ENCODE measurements at regions not wholly inside any gene's neighbourhood (a gene's known extent, or its start where the extent isn't known, plus 50 kb on each side); places are given as distances from the start of the nearest gene placed in this dataset.

- no peak overlapping the region for H3K27ac ChIP-seq (ENCODE audit: insufficient read length, low read depth, low read length)
- no peaks in the 10 kb centered on the region for H3K9me3 ChIP-seq (ENCODE audit: control insufficient read depth, low read depth, low read length)
- no peaks in the 10 kb centered on the region for H3K23me2 ChIP-seq (ENCODE audit: insufficient read length, low read depth, low read length, poor library complexity, severe bottlenecking)
- no peak overlapping the region for H2BK20ac ChIP-seq (ENCODE audit: low read depth, low read length, poor library complexity, severe bottlenecking)
- no peak overlapping the region for H3K56ac ChIP-seq (ENCODE audit: insufficient read length, low read depth, low read length)
- WGBS (ENCODE audit: extremely low coverage, insufficient read length, low lambda C conversion rate), result no CpG with 5 or more reads among the region's 5 CpGs
- no peaks in the 10 kb centered on the region; the same call in none of the 2 replicates for H3K4me1 ChIP-seq (ENCODE audit: insufficient read depth, low read length)
- H4K8ac ChIP-seq (replicated peaks; ENCODE audit: insufficient read length, low read depth, low read length), result no peak overlapping the region
- Mint-ChIP-seq H3K9me3 (no peaks in the 10 kb centered on the region), H3K27ac (no peak overlapping the region), H3K4me3 (no peak overlapping the region), H3K27me3 (ENCODE audit: low read depth) (no peaks in the 10 kb centered on the region), H3K4me1 (peaks cover 5 to 6% of the 10 kb centered on the region in 2 experiments), H3K36me3 (ENCODE audit: insufficient read depth in 1 of 3, low read depth in 3 of 3) (no peaks in the 10 kb centered on the region; a peak in 1 of 7 replicates)
- H3K27me3 ChIP-seq (ENCODE audit: insufficient read depth, low read length), result no peaks in the 10 kb centered on the region
- no peak overlapping the region for H2BK120ac ChIP-seq (ENCODE audit: low read depth, low read length, poor library complexity, severe bottlenecking)
- H2BK15ac ChIP-seq (ENCODE audit: low read depth, low read length), result no peak overlapping the region
- no peak overlapping the region for H2BK5ac ChIP-seq (ENCODE audit: insufficient read length, low read length)
- H3K4ac ChIP-seq (ENCODE audit: low read depth, low read length), result no peak overlapping the region
- no peak overlapping the region for H3K14ac ChIP-seq (ENCODE audit: insufficient read depth, low read length)
- H3T11ph ChIP-seq (ENCODE audit: low read length), result no peak overlapping the region
- no peak overlapping the region for H2AFZ ChIP-seq (ENCODE audit: low read length)
- H3K9ac ChIP-seq (ENCODE audit: extremely low read depth, insufficient read length, low read length), result no peak overlapping the region
- H3K79me1 ChIP-seq (ENCODE audit: insufficient read depth, low read depth, low read length, poor library complexity, severe bottlenecking), result no peaks in the 10 kb centered on the region
- no peaks in the 10 kb centered on the region for H3K79me2 ChIP-seq (ENCODE audit: insufficient read depth, low read length)
- no peak for DNase-seq
- no peak overlapping the region for H2BK12ac ChIP-seq (ENCODE audit: insufficient read length, low read depth, low read length)
- H4K5ac ChIP-seq (ENCODE audit: insufficient read length, low read depth, low read length), result no peak overlapping the region
- no peak overlapping the region for H3K4me2 ChIP-seq (ENCODE audit: insufficient read depth, insufficient read length, low read length)
- no peak overlapping the region for H3K23ac ChIP-seq (ENCODE audit: insufficient read length, low read depth, low read length)
- H4K20me1 ChIP-seq (ENCODE audit: control insufficient read depth, insufficient read depth, insufficient read length), result no peaks in the 10 kb centered on the region
- H4K91ac ChIP-seq (ENCODE audit: insufficient read length, low read depth, low read length), result no peak overlapping the region
- no peak overlapping the region for H3K18ac ChIP-seq (ENCODE audit: insufficient read length, low read depth, low read length)
- H2AK5ac ChIP-seq (ENCODE audit: insufficient read length, low read length), result no peak overlapping the region
- no peak for TF ChIP-seq CTCF (conservative IDR thresholded peaks at IDR 0.05)
These were observed 97.4 kb upstream of the SPTLC3 start for GRCh38 chr20:12911372-12911771.
